NCI-H1930 (cell line): ENCODE measurements at regions not wholly inside any gene's neighbourhood (a gene's known extent, or its start where the extent isn't known, plus 50 kb on each side); places are given as distances from the start of the nearest gene placed in this dataset.

Source experiments
- DNase-seq, 2 experiments: peaks; one replicate each; lab custom pipeline; 2025; lab: John Stamatoyannopoulos, UW

GRCh38 chr9:69955536-69956355 lies 87.9 kb upstream of the MAMDC2 start:
- DNase-seq = no peak

DNA sequence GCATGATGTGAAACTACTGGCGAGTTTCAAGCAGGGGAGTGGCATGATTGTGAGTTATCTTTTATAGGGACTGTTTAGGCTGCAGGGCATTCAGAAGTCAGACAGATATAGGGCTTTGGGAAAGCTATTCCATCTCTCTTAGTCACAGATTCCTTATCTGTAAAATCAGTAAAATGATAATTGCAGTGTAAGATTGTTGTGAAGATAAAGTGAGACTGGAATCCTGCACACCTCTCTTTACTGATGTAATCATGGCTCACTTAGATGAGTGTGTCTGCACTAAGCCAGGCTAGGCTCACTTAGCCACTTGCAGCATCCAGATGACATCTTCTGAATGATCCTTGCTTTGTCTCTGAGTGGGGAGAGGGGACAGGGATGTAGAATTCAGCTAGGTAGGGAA lies 81.8 kb upstream of the MAMDC2 start:
- DNase-seq = no peak

- DNase-seq = no peak
Observed at GRCh38 chr9:69963803-69964202, 79.8 kb upstream of the MAMDC2 start.

- DNase-seq = no peak
Observed at GRCh38 chr9:69964446-69964845, 79.2 kb upstream of the MAMDC2 start.

DNA sequence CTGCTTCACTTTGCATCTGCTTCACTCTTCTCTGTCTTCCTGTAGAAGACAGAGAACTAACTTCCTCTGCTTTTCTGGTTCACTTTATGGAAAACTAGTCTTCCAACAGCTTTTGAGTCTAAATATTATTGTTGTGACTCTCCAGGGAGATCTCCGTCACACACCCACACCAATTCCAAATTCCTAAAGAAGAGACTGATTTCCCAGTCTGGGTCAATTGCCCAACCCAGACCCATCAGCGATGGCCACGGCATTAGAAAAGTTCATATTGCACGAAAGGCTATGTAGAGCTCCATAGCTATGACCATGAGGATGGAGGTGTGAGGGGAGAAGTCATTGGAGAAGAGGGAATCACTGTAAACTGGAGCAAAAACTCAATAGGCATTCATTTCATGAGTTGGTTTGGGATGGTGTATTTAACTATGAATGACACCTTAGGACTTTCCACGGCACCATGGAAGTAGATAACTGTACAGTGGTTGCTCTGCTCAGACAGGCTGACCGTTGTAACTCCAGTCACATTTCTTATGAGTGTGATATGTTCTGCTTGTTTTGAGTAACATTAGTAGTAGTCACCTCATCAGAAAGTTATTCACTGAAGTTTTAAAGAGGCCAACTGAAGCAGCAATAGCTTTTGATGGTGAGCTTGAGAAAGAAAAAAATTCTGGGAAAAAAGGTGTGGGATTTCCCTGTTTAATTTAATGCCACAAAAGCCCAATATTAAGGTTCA lies 78.1 kb upstream of the MAMDC2 start:
- DNase-seq = no peak

- DNase-seq = no peak
Observed at GRCh38 chr9:69967344-69967743, 76.3 kb upstream of the MAMDC2 start.

GRCh38 chr9:69970001-69970533 lies 73.6 kb upstream of the MAMDC2 start:
- DNase-seq = no peak

GRCh38 chr9:69971643-69972449 lies 71.8 kb upstream of the MAMDC2 start:
- DNase-seq = peak; percentile 27 to 35

DNA sequence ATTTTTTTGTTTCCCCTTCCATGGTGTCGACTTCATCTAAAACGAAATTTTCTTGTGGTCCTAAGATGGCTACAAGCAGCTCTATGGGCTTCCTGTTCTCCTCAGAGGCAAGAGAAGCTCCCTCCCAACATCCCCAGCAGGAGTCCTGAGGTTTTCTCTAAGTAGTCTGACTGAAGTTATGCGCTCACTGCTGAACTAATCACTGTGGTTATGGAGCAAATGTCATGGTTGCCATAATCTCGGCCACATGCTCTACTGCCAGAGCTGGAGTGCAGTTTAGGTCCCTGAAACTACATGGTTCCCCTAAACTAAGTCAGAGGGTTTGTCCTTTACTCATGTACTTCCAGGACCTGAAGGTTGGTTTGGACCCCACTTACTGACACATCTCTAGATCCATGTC lies 68.0 kb upstream of the MAMDC2 start:
- no peak for DNase-seq

GRCh38 chr9:69976152-69976551 lies 67.5 kb upstream of the MAMDC2 start:
- DNase-seq = no peak

GRCh38 chr9:69980041-69980440 lies 63.6 kb upstream of the MAMDC2 start:
- no peak for DNase-seq

GRCh38 chr9:69980591-69980990 lies 63.1 kb upstream of the MAMDC2 start:
- no peak for DNase-seq

- no peak for DNase-seq
Observed at GRCh38 chr9:69981686-69982445, 61.8 kb upstream of the MAMDC2 start.

DNA sequence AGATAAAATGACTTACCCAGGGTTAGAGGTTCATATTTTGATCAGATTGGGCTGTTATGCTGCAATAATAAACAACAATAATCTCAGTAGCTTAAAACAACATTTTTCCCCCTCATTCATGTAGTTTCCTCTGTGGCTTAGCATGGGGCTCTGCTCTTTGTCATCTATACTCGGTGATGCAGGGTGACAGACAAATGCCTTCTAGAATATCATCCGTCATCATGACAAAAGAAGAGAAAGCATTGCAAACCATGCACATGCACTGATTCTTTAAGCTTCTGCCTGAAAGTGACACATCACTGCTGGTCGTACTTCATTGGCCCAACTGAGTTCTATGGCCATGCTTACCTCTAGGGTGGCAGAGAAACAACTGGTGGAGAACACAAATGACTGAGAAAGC lies 58.8 kb upstream of the MAMDC2 start:
- no peak for DNase-seq

DNA sequence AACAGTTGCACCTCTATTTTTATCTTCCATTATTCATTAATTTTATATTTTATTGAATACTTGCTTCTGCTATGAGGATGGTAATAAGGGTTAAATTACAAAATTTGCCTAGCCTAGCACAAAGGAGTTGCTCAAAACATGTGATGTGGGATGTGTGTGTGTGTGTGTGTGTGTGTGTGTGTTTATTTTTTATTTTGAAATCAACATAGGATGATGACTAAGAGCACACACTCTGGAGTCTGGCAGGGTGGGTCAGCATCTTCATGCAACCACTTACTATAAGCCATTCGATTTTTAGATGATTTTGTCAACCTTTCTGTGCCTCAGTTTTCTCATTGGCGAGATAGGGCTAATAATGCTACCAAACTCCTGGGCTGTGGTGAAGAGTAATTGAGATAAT lies 57.7 kb upstream of the MAMDC2 start:
- DNase-seq = no peak

DNA sequence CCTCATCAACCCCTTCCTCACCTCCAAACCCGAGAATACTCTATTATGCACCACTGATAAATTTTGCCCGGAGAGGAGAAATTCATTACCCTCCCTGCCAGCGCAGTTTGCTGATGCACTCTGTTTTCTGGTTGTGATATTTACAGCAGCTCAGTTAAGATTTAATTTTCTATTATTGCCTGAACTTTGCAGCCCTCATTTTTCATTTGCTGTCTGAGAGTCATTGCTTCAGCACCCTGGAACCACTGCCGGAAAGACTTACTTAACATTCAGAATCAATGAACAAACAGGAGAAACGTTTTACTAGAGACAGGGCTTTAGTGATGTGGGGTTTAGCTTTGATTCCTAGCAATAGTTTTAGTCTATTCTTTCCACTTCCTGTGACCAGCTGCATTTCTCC lies 56.7 kb upstream of the MAMDC2 start:
- no peak for DNase-seq

DNA sequence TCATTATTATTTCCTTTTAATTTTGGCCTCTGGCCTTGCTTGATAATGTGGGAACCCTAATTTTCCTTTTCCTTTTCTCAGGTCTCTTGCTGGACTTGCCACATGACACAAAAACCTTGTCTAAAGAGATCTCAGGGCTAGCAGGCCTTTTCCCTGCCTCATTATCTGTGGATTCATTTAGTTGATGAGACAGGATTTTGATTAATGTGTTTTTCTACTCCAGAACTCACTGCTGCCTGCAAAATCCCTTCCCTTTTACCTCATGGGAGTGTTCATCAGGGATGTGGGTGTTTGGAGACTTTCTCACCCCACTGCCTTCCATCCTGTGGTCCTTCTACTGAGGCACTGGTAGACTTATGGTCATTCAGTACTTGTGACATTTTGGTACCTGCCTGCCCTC lies 56.2 kb upstream of the MAMDC2 start:
- no peak for DNase-seq

- DNase-seq = no peak
Observed at GRCh38 chr9:69993110-69993509, 50.5 kb upstream of the MAMDC2 start.
